22Rv1 (cell line): ENCODE measurements at regions not wholly inside any gene's neighbourhood (a gene's known extent, or its start where the extent isn't known, plus 50 kb on each side); places are given as distances from the start of the nearest gene placed in this dataset.

ENCODE experiments used
- CTCF ChIP-seq: fragments of 450-650 bp; IDR thresholded peaks from 2 replicates; pipeline ENCODE4 v1.5.1; 2017; ENCODE audit warnings: mild to moderate bottlenecking
- ZFX ChIP-seq: fragments of 450-650 bp; IDR thresholded peaks from 2 replicates; pipeline ENCODE4 v1.6.1; 2017; ENCODE audit warnings: antibody characterized with exemption, borderline replicate concordance

GRCh38 chr16:86384263-86384649 is 126.1 kb upstream of the FOXF1 start:
- TF ChIP-seq CTCF = no peak
- TF ChIP-seq ZFX = no peak
